ENCODE measurements at regions not wholly inside any gene's neighbourhood (a gene's known extent, or its start where the extent isn't known, plus 50 kb on each side); places are given as distances from the start of the nearest gene placed in this dataset.

DNA sequence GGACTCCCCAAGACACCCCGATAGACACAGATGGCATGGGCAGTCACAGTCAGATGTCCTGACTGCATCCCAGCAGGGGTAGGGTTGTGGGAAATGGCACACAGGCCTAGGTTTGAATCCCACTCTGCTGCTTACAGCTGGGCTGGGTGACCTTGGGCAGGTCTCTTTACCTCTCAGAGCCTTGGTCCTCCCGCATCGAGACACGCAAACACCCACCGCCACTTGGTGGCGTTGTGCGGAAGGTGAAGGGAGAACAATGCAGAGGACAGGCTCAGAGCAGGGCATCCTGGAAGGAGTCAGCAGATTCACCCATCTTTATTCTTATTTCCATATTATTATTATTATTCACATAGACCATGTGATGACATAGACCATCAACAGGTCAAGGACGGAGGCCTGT is 140.5 kb downstream of the MIAT start:
- DNase-seq (ENCODE audit: missing footprints) (no peak), ATAC-seq (no peak)
- intact Hi-C loops (cut with DNase I) = no loop called here

DNA sequence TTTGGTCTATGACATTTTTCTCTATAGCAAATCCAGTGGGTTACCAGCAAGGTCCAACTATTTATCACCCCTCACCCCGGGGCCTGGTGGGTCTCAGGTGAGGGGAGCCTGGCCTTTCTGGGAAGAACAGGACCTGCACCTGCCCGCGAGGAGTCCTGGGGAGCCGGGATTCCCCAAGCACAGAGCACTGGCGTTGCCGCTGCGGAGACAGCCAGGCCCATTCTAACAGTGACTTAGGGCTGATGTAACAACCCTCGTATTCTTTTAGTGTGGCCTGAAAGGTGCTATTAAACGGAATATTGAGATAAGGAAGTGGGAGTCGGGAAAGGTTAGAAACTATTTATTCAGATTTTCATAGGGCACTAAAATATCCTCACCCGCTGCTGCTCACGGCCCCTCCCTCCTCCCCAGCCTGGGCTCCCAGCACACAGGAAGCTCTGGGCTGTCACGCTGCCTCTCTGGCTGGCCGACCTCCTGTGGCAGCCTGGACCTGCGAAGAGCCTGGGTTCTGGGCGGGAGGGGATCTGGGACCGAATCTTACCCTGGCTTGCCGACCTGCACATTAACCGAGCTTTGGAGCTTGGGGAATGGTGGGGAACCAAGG is 141.2 kb downstream of the MIAT start:
- intact Hi-C loops (cut with DNase I) = no loop called here
- no peak for ATAC-seq

DNA sequence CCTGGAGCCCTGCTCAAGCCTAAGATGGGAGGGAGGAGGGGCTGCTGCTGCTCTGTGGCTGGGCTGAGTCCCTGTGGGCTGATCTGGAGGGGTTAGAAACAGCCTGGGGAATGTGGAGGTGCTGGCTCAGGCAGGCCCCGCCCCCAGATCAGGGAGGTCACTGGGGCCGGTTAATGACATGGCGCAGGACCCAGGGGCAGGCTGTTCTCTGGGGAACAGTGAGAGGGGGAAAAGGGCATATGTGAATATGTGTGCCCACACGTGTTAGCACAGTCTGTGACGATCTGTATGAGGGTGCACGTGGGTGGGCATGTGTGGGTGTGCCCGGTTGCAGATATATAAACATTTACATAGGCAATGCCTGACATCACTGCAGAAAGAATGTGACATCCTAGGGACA is 143.5 kb downstream of the MIAT start:
- ATAC-seq (no peak), DNase-seq (ENCODE audit: missing footprints) (no peak)
- intact Hi-C loops (cut with DNase I) = no loop called here

More for the DNA sequence above, 141.2 kb downstream of the MIAT start:
- no peak for DNase-seq (ENCODE audit: missing footprints)

DNA sequence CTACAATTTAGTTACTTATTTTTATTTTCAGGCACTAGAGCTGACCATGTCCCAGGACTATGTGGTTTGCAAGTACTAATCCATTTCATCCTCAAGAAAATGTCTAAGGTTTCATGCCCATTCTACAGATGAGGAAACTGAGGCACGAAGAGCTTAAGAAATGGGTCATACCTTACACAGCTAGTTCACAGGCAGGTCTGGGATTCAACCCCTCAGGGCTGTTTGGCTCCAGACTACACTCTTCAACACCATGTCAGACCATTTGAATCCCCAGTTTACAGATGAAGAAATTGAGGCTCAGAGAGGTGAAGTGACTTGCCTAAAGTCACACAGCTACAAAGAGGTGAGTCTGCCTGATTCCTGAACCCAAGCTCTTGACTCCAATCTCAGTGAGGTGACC is 144.1 kb downstream of the MIAT start:
- ATAC-seq = no peak
- intact Hi-C loops (cut with DNase I) = no loop called here
- no peak for DNase-seq (ENCODE audit: missing footprints)

DNA sequence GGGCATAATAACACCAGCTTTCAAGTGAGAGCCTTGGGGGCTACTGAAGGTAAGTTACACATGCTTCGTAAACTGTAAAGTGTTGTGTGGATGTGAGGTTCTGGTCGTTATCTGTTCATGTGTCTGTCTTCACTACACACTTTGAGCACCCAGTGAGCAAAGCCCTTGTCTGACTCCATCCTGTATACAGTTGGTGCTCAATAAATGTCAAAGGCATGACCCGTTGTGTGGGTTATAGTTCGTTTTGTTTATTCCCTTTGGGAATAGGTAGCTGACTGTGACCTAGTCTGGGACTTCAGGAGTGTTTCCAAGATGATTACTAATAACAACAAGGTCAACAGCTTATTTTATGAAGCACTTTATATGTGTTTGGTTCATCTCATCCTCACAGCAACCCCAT is 146.9 kb downstream of the MIAT start:
- ATAC-seq (no peak), DNase-seq (ENCODE audit: missing footprints) (no peak)

DNA sequence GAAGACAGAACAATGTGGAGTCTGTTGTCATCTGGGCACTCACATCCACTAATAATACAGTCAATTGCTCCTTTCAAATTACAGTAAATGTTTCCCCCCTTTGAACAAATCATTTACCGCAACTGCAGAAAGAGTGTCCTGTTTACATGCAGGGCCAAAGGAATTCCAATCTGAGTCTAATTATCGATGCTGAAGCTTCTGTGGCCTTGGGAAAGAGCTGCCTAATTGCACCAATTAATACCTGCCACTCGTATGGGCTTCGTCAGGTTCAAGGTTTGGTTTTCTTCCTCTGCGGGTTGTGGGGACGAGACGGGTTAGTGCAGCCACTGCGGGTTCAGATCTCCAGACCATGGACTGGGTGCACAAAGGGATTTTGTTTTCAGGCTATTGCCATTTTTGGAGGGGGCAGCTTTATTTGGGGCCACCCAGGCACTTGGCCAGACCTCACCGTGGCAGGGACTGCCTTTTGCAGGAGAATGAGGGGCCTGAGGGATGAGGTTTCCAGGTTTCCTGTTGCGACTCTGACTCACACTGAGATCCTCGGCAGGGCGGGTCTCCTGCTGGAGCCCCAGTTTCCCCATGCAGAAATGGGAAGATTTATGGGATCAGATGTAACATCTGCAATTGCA is 147.6 kb downstream of the MIAT start:
- no peak for ATAC-seq
- no peak for DNase-seq (ENCODE audit: missing footprints)
- intact Hi-C loops (cut with DNase I) = no loop called here

More for the DNA sequence above, 146.9 kb downstream of the MIAT start:
- intact Hi-C loops (cut with DNase I) = no loop called here

DNA sequence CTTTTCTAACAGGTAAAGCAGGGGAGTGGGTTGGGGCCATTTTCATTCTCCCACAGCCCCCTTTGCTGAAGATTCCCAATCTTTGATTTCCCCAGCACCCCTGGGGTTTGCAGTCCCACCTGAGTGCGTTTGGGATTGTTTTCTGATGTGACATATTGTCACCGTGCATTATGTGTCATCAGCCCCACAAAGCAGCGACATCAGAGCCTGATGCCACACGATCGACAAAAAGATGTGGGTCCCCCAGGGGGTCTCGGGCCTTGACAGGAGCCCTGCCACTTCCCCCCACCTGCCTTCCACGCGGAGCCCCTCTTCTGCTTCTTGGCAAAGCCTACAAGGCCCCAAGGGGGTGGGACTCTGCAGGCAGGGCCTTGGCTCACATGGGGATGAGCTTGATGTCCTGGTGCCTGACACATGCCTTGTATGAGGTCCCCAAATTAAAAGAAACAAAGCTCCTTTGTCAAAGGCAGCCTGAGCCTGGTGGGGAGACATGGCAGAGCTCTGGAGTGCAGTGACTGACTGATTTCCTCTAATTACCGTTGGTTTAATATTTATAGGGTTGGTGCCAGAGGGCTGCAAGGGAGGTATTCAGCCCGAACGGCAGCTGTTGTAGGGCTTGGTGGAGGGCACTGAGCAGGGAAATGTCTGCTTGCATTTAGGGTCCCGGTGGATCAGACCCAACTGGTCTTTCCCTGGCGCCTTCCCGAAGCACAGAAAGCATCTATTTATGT is 149.2 kb downstream of the MIAT start:
- DNase-seq (ENCODE audit: missing footprints) = no peak
- intact Hi-C loops (cut with DNase I) = no loop called here
- no peak for ATAC-seq

DNA sequence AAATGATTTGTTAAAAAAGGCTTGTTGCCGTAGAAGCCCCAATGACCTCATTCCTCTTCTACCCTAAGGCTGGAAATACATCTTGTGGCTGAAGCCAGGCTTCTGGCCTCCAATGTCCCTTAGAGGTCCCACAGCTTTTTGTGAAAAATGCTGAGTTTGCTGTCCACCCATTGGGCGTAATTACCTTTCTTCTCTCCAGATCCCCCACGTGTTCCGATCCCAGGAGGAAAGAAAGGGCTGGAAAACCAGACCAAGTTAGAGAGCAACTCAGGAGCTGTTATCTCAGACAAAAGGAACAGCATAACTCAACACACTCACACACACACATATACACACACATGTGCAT is 154.2 kb downstream of the MIAT start:
- intact Hi-C loops (cut with DNase I) = no loop called here
- DNase-seq (ENCODE audit: missing footprints) = no peak
- peak; percentile 34 for ATAC-seq

DNA sequence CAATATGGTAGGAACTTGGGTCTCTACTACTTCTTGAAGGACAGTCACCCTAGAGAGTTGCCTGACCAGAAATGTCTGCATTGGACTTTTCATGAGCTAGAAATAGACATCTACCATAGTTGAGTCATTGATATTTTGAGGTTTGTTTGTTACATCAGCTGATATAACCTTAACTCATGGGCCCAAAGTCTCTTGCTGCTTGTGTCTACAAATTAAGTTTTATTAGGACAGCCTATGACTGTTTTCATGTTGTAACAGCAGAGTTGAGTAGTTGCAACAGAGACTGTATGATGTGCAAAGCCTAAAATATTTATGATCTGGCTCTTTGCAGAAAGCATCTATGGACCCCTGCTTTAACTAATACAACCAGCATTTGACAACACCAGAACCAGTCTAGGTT is 155.3 kb downstream of the MIAT start:
- intact Hi-C loops (cut with DNase I) = no loop called here
- DNase-seq (ENCODE audit: missing footprints) (no peak), ATAC-seq (no peak)

DNA sequence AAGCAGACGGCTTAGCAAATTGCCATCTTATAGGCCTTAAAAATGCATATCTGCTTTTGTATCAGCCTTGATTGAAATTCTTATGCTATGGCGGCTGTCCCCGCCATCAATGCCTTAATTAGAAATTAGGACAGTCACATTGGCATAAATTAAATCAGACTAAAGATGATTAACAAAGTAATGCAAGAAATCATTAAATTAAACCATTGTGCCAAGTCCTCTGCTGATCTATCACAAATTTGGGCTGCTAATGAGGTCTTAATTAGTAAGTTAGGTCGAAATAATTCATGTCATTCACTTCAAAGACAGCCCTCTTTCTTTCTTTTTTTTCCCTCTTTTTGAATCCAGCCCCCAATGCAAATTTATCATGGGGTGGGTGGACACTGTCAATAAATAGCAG is 159.3 kb downstream of the MIAT start:
- intact Hi-C loops (cut with DNase I) = no loop called here
- DNase-seq (ENCODE audit: missing footprints) = no peak
- no peak for ATAC-seq

DNA sequence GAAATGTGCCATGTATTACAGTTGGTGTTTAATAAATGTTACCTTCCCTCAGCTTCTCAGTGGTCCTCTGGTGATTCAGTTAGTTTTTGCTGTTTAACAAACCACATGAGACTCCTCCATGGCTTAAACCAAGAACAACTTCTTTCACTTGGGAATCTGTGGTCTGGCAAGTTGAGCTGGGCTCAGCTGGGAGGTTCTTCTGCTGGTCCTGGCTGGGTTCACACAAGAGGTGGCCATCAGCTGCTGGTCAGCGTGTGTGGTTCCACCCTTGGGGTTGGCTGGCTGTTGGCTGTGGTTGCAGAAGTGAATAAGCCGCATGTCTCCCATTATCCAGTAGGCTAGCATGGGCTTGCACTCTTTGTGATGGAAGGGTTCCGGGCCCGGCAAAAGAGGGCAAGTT is 160.5 kb downstream of the MIAT start:
- intact Hi-C loops (cut with DNase I) = no loop called here
- ATAC-seq (no peak), DNase-seq (ENCODE audit: missing footprints) (no peak)

DNA sequence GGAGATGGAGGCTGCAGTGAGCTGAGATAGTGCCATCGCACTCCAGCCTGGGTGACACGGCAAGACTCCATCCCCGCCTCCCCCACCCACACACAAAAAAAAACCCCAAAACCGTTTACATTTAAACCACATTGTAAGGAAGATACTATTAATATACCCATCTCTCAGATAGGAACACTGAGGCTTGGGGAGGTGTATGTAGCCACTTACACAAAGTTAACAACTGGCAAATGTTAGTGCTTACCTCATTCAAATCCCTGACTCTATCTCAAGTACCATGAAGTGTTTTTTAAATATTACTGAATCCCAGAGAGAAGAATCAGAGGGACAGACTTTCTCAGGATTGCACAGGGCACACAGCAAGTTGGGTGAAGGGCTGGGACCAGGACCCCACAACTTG is 164.5 kb downstream of the MIAT start:
- ATAC-seq (no peak), DNase-seq (ENCODE audit: missing footprints) (no peak)
- intact Hi-C loops (cut with DNase I) = no loop called here

DNA sequence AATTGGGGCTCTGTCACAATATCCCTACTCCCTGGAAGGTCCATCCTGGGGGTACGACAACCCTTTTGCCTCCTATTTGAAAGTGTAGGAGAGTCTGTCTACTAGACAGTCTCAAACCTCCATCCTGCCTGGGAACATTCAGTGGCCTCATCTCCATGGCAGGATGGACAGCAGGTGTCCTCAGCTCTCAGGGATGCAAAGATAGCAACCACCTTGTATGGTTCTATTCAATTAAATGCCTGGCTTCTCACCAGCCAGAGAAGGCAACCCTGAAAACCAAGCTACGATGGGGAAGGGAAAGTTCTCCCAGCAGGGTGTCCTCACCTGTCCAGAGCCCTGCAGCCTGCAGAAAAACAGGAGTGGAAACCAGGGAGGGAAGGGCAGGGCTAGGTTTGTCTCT is 164.9 kb downstream of the MIAT start:
- DNase-seq (ENCODE audit: missing footprints) = no peak
- ATAC-seq = no peak
- intact Hi-C loops (cut with DNase I) = no loop called here

DNA sequence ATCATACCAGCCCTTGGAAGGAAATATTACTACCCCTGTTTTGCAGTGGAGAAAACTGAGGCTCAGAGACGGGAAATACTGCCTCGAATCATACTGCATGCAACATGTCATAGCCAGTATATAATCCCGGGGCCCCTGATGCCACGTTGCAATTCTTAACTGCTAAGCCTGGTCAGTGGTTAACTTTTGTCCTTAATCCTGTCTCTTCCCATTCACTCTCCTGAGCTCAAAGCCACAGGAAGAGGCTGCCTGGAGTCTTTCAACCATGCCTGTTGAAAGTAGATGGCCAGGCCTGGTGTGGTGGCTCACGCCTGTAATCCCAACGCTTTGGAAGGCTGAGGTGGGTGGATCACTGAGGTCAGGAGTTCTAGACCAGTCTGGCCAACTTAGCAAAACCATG is 166.6 kb downstream of the MIAT start:
- intact Hi-C loops (cut with DNase I) = no loop called here
- DNase-seq (ENCODE audit: missing footprints) (no peak), ATAC-seq (no peak)

DNA sequence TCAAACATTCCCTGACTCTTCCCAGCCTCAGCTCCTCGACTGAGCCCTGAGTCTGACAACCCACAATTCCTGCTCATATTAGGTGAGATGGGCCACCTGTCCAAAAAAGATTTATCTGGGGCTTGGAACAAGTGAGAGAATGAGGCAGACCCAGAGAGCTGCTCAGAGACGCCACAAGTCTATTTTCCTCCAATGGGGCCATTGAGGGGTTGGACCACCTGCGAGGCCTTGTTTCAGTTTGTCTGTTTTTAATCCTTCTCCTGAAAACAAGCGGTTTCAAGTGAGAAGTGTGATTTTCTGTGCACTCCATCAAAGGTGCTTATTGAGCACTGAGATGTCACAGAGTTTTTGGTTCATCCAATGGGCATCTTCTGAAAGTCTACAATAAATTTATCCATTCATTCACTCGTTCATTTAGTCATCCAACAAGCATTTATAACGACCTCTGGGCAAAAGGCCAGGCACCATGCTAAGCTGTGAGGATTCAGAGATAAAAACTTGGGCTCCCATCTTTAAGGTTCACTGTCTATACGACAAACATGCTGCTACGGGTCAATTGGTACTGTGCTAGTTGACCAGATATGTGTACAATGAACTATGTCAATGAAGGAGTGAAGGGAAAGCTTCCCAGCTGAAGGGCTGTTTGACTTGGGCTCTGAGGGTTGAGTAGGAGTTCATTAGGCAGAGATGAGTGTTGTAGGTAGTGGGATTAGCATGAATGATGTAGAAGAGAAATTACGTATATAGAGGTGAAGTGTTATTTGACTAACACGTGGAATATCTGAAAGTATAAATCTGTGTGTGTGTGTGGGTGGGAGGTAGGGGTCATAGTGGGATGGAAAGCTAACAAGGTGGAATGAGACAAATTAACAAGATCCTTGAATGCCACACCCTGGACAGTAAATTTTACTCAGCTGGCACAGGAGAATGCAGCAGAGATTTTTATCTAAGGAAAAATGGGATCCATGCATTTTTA is 168.9 kb downstream of the MIAT start:
- intact Hi-C loops (cut with DNase I) = no loop called here
- no peak for DNase-seq (ENCODE audit: missing footprints)
- ATAC-seq = no peak

DNA sequence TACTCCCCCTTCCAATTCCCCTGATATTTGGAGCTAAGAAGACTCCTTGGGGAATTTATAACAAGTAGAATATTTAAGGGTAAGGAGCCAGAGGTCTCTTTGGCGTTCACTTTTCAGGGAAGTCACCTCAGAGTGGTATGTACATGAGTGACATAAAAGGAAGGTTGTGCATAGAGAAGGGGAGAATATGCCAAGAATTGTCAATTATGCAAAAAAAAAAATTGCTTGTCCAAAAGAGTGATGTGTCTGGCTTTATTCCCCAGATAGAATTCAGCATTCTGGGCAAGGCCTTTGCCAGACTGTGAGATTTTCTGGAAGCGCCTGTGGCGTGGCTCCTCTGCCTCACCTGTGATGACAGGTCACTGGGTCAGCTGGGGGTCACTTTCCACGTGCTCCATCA is 170.2 kb downstream of the MIAT start:
- intact Hi-C loops (cut with DNase I) = no loop called here
- ATAC-seq (no peak), DNase-seq (ENCODE audit: missing footprints) (no peak)

DNA sequence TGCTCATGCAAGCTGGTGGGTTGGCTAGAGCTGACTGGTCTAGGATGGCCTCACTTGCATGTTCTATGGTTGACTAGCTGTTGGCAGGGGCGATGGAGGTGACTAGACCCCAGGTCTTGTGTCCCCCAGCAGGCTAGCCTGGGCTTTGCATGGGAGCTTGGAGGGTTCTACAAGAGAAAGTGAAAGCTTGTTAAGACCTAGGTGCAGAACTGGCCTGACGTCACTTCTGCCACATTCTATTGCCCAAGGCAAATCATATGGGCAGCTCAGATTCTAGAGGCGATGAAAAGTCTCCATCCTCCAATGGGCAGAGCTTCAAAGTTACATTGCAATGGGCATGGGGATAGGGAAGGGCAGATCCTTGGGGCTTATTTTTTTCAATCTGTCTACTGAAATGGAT is 170.9 kb downstream of the MIAT start:
- no peak for DNase-seq (ENCODE audit: missing footprints)
- intact Hi-C loops (cut with DNase I) = no loop called here
- ATAC-seq = no peak

DNA sequence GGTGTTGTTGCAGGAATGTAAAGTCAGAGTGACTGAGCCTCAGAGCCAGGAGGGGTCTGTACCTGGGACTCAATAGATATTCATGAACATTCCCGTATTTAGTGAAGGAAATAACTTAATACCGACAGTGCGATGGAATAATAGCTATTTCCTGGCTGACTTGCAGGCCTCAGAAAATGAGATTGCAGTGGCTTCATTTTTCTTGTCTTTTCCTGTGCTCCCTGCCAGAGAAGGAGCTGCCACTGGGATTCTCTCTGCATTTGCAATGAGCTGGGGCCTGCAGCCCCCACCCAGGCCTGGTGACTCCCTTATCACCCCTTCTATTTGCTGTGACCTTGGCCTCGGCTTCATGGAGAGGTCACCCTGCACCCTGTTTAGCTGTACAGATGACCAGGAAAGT is 173.4 kb downstream of the MIAT start:
- ATAC-seq (no peak), DNase-seq (ENCODE audit: missing footprints) (no peak)
- intact Hi-C loops (cut with DNase I) = no loop called here

DNA sequence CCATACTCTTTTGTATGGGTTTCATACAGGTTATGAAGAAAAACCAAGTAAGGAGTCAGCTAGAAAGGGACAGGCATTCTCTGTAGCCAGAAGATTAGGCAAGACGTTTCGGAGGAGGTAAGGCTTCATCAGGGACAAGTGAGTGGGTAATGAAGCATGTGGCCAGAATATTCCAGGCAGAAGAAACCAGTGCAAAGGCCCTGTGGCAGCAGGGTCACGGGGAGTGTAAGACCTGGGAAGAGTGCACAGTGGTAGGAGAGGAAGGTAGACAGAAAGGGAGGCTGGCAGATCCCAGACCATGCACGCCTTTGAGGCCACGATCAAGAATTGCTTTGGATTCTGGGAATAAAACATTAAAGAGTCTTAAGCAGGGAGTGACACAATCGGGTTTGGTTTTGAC is 177.6 kb downstream of the MIAT start:
- ATAC-seq = no peak
- intact Hi-C loops (cut with DNase I) = no loop called here
- DNase-seq (ENCODE audit: missing footprints) = no peak

Data from Right ventricle myocardium inferior (tissue), 1 donor.